ENCODE measurements at regions not wholly inside any gene's neighbourhood (a gene's known extent, or its start where the extent isn't known, plus 50 kb on each side); places are given as distances from the start of the nearest gene placed in this dataset.

GRCh38 chr2:166613226-166613625 is 119.2 kb upstream of the SCN7A start:
- H3K4me3 Mint-ChIP-seq (ENCODE audit: unreplicated experiment): no peak overlapping the region
- peaks cover 3% of the 10 kb centered on the region for H3K4me1 Mint-ChIP-seq (ENCODE audit: low read depth, unreplicated experiment)
- no peak for DNase-seq
- H3K27ac Mint-ChIP-seq (ENCODE audit: unreplicated experiment): no peak overlapping the region
- TF ChIP-seq CTCF (IDR thresholded peaks at IDR 0.05; ENCODE audit: partially characterized antibody, unreplicated experiment): no peak
- no peaks in the 10 kb centered on the region for H3K27me3 Mint-ChIP-seq (ENCODE audit: unreplicated experiment)
- H3K36me3 Mint-ChIP-seq (ENCODE audit: unreplicated experiment): no peaks in the 10 kb centered on the region
- peaks cover 2% of the 10 kb centered on the region for H3K9me3 Mint-ChIP-seq (ENCODE audit: unreplicated experiment)

GRCh38 chr2:166612214-166612613 is 118.2 kb upstream of the SCN7A start:
- no peaks in the 10 kb centered on the region for H3K27me3 Mint-ChIP-seq (ENCODE audit: unreplicated experiment)
- H3K27ac Mint-ChIP-seq (ENCODE audit: unreplicated experiment): no peak overlapping the region
- peaks cover 3% of the 10 kb centered on the region for H3K4me1 Mint-ChIP-seq (ENCODE audit: low read depth, unreplicated experiment)
- no peak for DNase-seq
- no peaks in the 10 kb centered on the region for H3K9me3 Mint-ChIP-seq (ENCODE audit: unreplicated experiment)
- TF ChIP-seq CTCF (IDR thresholded peaks at IDR 0.05; ENCODE audit: partially characterized antibody, unreplicated experiment): no peak
- no peaks in the 10 kb centered on the region for H3K36me3 Mint-ChIP-seq (ENCODE audit: unreplicated experiment)
- H3K4me3 Mint-ChIP-seq (ENCODE audit: unreplicated experiment): no peak overlapping the region

- TF ChIP-seq CTCF (IDR thresholded peaks at IDR 0.05; ENCODE audit: partially characterized antibody, unreplicated experiment): no peak
- Mint-ChIP-seq H3K4me1 (ENCODE audit: low read depth, unreplicated experiment) (peaks cover 3% of the 10 kb centered on the region), H3K9me3 (ENCODE audit: unreplicated experiment) (no peaks in the 10 kb centered on the region), H3K27ac (ENCODE audit: unreplicated experiment) (no peak overlapping the region), H3K4me3 (ENCODE audit: unreplicated experiment) (no peak overlapping the region), H3K36me3 (ENCODE audit: unreplicated experiment) (no peaks in the 10 kb centered on the region), H3K27me3 (ENCODE audit: unreplicated experiment) (no peaks in the 10 kb centered on the region)
- no peak for DNase-seq
Measured at GRCh38 chr2:166610913-166611305, 116.9 kb upstream of the SCN7A start.

- peak; percentile 69 for DNase-seq
- Mint-ChIP-seq H3K9me3 (ENCODE audit: unreplicated experiment) (no peaks in the 10 kb centered on the region), H3K27me3 (ENCODE audit: unreplicated experiment) (no peaks in the 10 kb centered on the region), H3K27ac (ENCODE audit: unreplicated experiment) (no peak overlapping the region), H3K36me3 (ENCODE audit: unreplicated experiment) (no peaks in the 10 kb centered on the region), H3K4me1 (ENCODE audit: low read depth, unreplicated experiment) (peaks cover 3% of the 10 kb centered on the region), H3K4me3 (ENCODE audit: unreplicated experiment) (peak overlapping the region; percentile 14)
- no peak for TF ChIP-seq CTCF (IDR thresholded peaks at IDR 0.05; ENCODE audit: partially characterized antibody, unreplicated experiment)
Measured at GRCh38 chr2:166610180-166610912, 116.3 kb upstream of the SCN7A start.

- Mint-ChIP-seq H3K36me3 (ENCODE audit: unreplicated experiment) (no peaks in the 10 kb centered on the region), H3K4me1 (ENCODE audit: low read depth, unreplicated experiment) (peaks cover 3% of the 10 kb centered on the region), H3K9me3 (ENCODE audit: unreplicated experiment) (no peaks in the 10 kb centered on the region), H3K4me3 (ENCODE audit: unreplicated experiment) (no peak overlapping the region), H3K27me3 (ENCODE audit: unreplicated experiment) (no peaks in the 10 kb centered on the region), H3K27ac (ENCODE audit: unreplicated experiment) (no peak overlapping the region)
- DNase-seq: no peak
- no peak for TF ChIP-seq CTCF (IDR thresholded peaks at IDR 0.05; ENCODE audit: partially characterized antibody, unreplicated experiment)
Measured at GRCh38 chr2:166609183-166609959, 115.3 kb upstream of the SCN7A start.
